Kidney epithelial cell (primary cell): ENCODE measurements at regions not wholly inside any gene's neighbourhood (a gene's known extent, or its start where the extent isn't known, plus 50 kb on each side); places are given as distances from the start of the nearest gene placed in this dataset.

Experiments
- DNase-seq: peaks from one replicate; pipeline ENCODE4 v3.0.0-alpha.2; 2010; ENCODE audit warnings: low read depth
- H3K27me3 ChIP-seq: 2 replicates; pipeline ENCODE4 v1.6.0; 2011; ENCODE audit warnings: low read length; ENCODE audit not compliant: control insufficient read depth, insufficient read depth
- H3K36me3 ChIP-seq: 2 replicates; pipeline ENCODE4 v1.5.1; 2011; ENCODE audit warnings: low read length; ENCODE audit not compliant: control insufficient read depth, insufficient read depth
- H3K4me3 ChIP-seq: 2 replicates; pipeline ENCODE4 v1.5.1; 2011; ENCODE audit warnings: low read depth, mild to moderate bottlenecking, control low read depth, low read length
- TF ChIP-seq, protein P1 (sequence below): IDR thresholded peaks from 2 replicates; pipeline ENCODE4 v1.5.1; 2011; ENCODE audit warnings: mild to moderate bottlenecking, moderate library complexity, low read length, control low read depth, inconsistent platforms; ENCODE audit not compliant: insufficient read depth, poor library complexity, severe bottlenecking

DNA sequence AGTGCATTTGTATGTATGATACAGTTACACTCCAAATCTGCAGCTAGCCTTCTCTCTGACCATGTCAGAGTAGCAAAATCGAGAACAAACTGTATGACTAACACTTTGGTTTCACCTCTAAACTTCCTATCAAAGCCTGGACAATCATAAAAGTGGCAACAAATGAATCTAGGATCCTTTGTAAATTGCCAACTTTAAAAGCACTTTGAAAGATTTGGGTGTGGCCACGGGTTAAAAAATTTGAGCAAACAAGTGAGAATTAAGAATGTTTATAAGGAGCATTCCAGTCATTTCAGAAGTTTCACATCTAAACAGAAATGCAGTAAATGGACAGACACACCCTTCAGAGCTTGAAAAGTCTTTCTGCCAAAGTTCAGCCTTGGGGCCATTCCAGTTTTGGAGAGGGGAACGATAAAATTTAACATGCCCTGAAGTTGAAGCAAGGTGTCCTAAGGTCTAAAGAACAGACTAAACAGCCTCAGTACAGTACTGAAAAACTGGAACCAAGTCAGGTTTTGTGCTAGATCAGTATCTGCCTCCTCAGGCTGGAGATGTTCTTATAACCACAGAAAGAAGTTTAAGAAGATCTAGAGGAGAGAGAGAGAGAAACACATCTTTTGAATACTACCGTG lies 181.9 kb upstream of the BDNF start:
- Histone ChIP-seq H3K4me3 (no peak overlapping the region), H3K27me3 (no peaks in the 10 kb centered on the region), H3K36me3 (no peaks in the 10 kb centered on the region)
- TF ChIP-seq, protein P1, sequence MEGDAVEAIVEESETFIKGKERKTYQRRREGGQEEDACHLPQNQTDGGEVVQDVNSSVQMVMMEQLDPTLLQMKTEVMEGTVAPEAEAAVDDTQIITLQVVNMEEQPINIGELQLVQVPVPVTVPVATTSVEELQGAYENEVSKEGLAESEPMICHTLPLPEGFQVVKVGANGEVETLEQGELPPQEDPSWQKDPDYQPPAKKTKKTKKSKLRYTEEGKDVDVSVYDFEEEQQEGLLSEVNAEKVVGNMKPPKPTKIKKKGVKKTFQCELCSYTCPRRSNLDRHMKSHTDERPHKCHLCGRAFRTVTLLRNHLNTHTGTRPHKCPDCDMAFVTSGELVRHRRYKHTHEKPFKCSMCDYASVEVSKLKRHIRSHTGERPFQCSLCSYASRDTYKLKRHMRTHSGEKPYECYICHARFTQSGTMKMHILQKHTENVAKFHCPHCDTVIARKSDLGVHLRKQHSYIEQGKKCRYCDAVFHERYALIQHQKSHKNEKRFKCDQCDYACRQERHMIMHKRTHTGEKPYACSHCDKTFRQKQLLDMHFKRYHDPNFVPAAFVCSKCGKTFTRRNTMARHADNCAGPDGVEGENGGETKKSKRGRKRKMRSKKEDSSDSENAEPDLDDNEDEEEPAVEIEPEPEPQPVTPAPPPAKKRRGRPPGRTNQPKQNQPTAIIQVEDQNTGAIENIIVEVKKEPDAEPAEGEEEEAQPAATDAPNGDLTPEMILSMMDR = no peak
- no peak for DNase-seq

- DNase-seq = no peak
- TF ChIP-seq, protein P1 = no peak
These were observed 175.8 kb upstream of the BDNF start for GRCh38 chr11:27875831-27876775.

GRCh38 chr11:27874998-27875830 lies 175.0 kb upstream of the BDNF start:
- Histone ChIP-seq H3K27me3 (no peaks in the 10 kb centered on the region), H3K4me3 (no peak overlapping the region), H3K36me3 (no peaks in the 10 kb centered on the region)
- TF ChIP-seq, protein P1 = no peak
- no peak for DNase-seq

More at GRCh38 chr11:27875831-27876775, 175.8 kb upstream of the BDNF start:
- Histone ChIP-seq H3K36me3 (no peaks in the 10 kb centered on the region), H3K4me3 (no peak overlapping the region), H3K27me3 (no peaks in the 10 kb centered on the region)

- Histone ChIP-seq H3K27me3 (no peaks in the 10 kb centered on the region), H3K4me3 (no peak overlapping the region), H3K36me3 (no peaks in the 10 kb centered on the region)
- TF ChIP-seq, protein P1 = no peak
- no peak for DNase-seq
These were observed 173.4 kb upstream of the BDNF start for GRCh38 chr11:27873664-27874063.

DNA sequence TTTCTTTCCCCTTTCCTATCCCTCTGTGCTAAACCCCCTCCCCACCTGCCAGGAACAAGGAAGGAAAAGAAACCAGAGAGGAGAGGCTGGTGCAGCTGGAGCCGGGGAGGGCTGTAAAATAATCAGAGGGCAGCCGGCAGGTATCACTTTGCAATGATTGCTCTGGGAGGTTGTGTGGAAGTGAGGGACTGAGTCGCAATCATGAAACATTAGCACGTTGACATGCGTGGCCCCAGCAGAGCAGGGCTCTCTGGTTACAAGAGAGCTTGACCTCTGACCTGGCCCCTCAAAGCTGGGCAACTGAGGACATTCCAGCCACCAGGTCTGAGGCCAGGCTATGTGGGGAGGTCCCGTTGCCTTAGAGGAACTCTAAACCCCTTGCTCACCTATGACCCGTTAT lies 170.8 kb upstream of the BDNF start:
- H3K4me3 ChIP-seq = no peak overlapping the region
- TF ChIP-seq, protein P1 = no peak
- no peaks in the 10 kb centered on the region for H3K36me3 ChIP-seq
- no peaks in the 10 kb centered on the region for H3K27me3 ChIP-seq
- DNase-seq = no peak
